Activated B cell treated with CpG ODN at 0.5 μM for 24 hours (primary cell): ENCODE measurements at regions not wholly inside any gene's neighbourhood (a gene's known extent, or its start where the extent isn't known, plus 50 kb on each side); places are given as distances from the start of the nearest gene placed in this dataset.
"Not testable (repeated sequence)": the region's sequence is repeated elsewhere in the genome, so short reads cannot be mapped to it uniquely, and the experiment has no call there.

Source experiments
- ATAC-seq: fragments of 200-7000 bp; cut with Tn5 transposase; one replicate; pipeline ENCODE4 v1.10.0; 2021; ENCODE audit warnings: low read depth, mild to moderate bottlenecking, moderate library complexity
- CTCF ChIA-PET: fragments of 350-600 bp; sonication (Branson Sonifier 250); formaldehyde crosslinking; loops from one replicate; lab custom pipeline; 2021; ENCODE audit warnings: antibody characterized with exemption; lab: Charles Lee
- POLR2A ChIA-PET: fragments of 350-600 bp; sonication (Branson Sonifier 250); formaldehyde crosslinking; loops from one replicate; lab custom pipeline; 2021; ENCODE audit warnings: antibody characterized with exemption; lab: Charles Lee
- DNase-seq: peaks from one replicate; pipeline ENCODE4 v3.0.0; 2022
- H3K27ac Mint-ChIP-seq: one replicate; pipeline ENCODE4 v1.8.0; 2020; ENCODE audit warnings: mixed read lengths
- H3K27me3 Mint-ChIP-seq: one replicate; pipeline ENCODE4 v1.8.0; 2021; ENCODE audit warnings: mixed read lengths
- H3K36me3 Mint-ChIP-seq: one replicate; pipeline ENCODE4 v1.8.0; 2021; ENCODE audit warnings: low read depth, mixed read lengths
- H3K4me1 Mint-ChIP-seq: one replicate; pipeline ENCODE4 v1.8.0; 2021; ENCODE audit warnings: mixed read lengths
- H3K4me3 Mint-ChIP-seq: one replicate; pipeline ENCODE4 v1.8.0; 2020; ENCODE audit warnings: mild to moderate bottlenecking, mixed read lengths
- H3K9me3 Mint-ChIP-seq: one replicate; pipeline ENCODE4 v1.8.0; 2020; ENCODE audit warnings: mixed read lengths
- intact Hi-C: fragments of 100-400 bp; cut with micrococcal nuclease; formaldehyde crosslinking; loops from one replicate; pipeline ENCODE4 v1.15.1; 2024
- TF ChIP-seq, protein P1 (sequence below): fragments of 200-600 bp; IDR thresholded peaks from one replicate; pipeline ENCODE4 v1.8.0; 2022; ENCODE audit warnings: antibody characterized with exemption, mild to moderate bottlenecking

DNA sequence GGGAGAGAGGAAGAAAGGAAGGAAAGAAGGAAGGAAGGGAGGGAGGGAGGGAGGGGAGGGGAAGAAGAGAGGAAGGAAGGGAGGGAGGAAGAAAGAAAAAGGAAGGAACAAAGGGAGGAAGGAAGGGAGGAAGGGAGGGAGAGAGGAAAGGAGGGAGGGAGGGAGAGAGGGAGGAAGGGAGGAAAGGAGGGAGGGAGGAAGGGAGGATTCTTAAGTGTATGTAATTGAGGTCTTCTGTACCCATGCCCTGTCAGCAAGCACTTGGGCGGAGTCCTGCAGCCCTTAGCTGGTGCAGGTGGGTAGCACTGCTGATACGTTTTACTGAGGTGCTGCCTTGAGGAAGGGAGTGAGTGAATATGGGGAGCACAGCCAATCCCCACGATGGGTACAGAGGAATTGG, 56.9 kb upstream of the RASD2 start:
- Mint-ChIP-seq H3K9me3 (no peaks in the 10 kb centered on the region), H3K27me3 (peaks cover 37% of the 10 kb centered on the region), H3K4me1 (peaks cover 12% of the 10 kb centered on the region), H3K36me3 (no peaks in the 10 kb centered on the region), H3K27ac (no peak overlapping the region), H3K4me3 (no peak overlapping the region)
- POLR2A ChIA-PET, result no interaction called here
- DNase-seq (no peak), ATAC-seq (no peak)
- intact Hi-C loops, result no loop called here
- TF ChIP-seq, protein P1, sequence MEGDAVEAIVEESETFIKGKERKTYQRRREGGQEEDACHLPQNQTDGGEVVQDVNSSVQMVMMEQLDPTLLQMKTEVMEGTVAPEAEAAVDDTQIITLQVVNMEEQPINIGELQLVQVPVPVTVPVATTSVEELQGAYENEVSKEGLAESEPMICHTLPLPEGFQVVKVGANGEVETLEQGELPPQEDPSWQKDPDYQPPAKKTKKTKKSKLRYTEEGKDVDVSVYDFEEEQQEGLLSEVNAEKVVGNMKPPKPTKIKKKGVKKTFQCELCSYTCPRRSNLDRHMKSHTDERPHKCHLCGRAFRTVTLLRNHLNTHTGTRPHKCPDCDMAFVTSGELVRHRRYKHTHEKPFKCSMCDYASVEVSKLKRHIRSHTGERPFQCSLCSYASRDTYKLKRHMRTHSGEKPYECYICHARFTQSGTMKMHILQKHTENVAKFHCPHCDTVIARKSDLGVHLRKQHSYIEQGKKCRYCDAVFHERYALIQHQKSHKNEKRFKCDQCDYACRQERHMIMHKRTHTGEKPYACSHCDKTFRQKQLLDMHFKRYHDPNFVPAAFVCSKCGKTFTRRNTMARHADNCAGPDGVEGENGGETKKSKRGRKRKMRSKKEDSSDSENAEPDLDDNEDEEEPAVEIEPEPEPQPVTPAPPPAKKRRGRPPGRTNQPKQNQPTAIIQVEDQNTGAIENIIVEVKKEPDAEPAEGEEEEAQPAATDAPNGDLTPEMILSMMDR, result no peak
- CTCF ChIA-PET, result no interaction called here

DNA sequence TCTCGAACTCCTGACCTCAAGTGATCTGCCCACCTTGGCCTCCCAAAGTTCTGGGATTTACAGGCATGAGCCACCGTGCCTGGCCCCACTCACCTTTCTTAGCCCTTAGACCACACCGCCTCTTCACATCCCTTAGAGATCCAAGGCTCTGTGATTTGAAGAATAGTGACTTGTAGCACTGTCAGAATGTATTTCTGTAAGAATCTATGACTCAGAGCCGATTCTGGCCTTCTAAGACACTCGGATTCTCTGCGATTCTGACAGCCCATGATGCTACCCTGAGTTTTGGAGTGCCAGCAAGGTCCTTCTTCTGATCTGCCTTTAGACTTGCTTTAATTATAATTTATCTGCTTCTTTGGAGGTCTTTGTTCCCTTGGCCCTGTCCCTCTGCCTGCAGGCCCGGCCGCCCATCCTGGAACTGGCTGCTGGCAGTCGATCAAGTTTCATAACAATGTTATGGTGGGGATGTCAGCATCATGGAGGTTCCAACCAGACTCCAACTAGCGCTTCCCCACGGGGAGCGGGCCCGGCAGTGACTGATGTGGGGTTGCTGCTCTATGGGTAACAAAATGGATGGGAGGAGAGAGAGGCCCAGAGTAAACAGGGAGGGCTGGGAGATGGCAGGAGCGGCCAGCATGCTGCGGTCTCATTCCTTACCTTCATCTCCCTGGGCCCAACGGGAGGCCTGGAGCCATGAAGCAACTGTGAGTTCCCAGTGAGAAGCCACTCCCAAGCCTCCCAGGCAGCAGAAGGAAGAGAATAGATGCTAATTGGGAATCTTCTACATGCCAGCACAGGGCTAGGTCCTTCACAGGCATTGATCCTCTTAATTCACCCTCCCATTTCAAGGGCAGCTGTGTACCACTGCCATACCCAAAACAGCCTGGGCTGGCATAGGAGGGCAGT, 55.7 kb upstream of the RASD2 start:
- ATAC-seq, result no peak
- CTCF ChIA-PET, result no interaction called here

DNA sequence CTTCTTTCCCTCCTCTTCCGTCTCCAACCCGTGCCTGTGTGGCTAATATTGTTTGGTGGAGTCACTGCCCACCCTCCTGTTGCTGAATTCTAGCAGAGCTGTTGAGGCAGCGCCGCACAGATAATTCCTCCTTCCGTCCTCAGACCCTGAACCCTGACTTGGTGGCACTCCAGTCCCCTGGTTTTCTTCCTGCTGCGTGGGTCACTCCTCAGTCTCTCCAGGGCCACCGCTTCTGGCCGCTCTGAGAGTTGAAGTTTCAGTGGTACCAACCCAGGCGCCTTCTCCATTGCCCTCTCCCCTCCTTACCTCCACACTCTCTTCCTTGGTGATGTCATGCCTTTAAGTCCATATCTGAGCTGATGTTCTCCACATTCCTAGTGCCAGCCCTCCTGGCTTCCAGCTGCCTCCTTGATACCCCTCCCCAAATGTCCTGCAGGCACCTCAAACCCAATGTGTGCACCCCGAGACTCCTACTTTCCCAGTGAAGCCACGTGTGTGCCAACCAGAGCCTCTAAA, 54.5 kb upstream of the RASD2 start:
- H3K9me3 Mint-ChIP-seq, result no peaks in the 10 kb centered on the region
- intact Hi-C loops, result no loop called here
- H3K36me3 Mint-ChIP-seq, result no peaks in the 10 kb centered on the region
- peaks cover 2% of the 10 kb centered on the region for H3K4me1 Mint-ChIP-seq
- TF ChIP-seq, protein P1, result no peak
- H3K4me3 Mint-ChIP-seq, result no peak overlapping the region
- ATAC-seq, result no peak
- no peak overlapping the region for H3K27ac Mint-ChIP-seq
- H3K27me3 Mint-ChIP-seq, result peaks cover 30% of the 10 kb centered on the region
- DNase-seq, result no peak
- ChIA-PET POLR2A (no interaction called here), CTCF (no interaction called here)

More for the DNA sequence above, 55.7 kb upstream of the RASD2 start:
- peaks cover 33% of the 10 kb centered on the region for H3K27me3 Mint-ChIP-seq
- intact Hi-C loops, result no loop called here
- H3K9me3 Mint-ChIP-seq, result no peaks in the 10 kb centered on the region
- POLR2A ChIA-PET, result no interaction called here
- DNase-seq, result no peak
- TF ChIP-seq, protein P1, result no peak
- H3K4me1 Mint-ChIP-seq, result peaks cover 12% of the 10 kb centered on the region
- no peaks in the 10 kb centered on the region for H3K36me3 Mint-ChIP-seq
- no peak overlapping the region for H3K4me3 Mint-ChIP-seq
- no peak overlapping the region for H3K27ac Mint-ChIP-seq

GRCh38 chr22:35487623-35488022, 53.0 kb upstream of the RASD2 start:
- peaks cover 26% of the 10 kb centered on the region for H3K27me3 Mint-ChIP-seq
- intact Hi-C loops, H3K4me1 Mint-ChIP-seq: not testable (repeated sequence)

GRCh38 chr22:35488513-35488912, 52.1 kb upstream of the RASD2 start:
- POLR2A ChIA-PET, result interaction anchor here (0.6 kb wide), 1 partner anchor 78 kb away, joined by 3 read pairs; no protein-coding TSS in a partner anchor
- no peak for DNase-seq

More at GRCh38 chr22:35487623-35488022, 53.0 kb upstream of the RASD2 start:
- CTCF ChIA-PET, DNase-seq, H3K27ac Mint-ChIP-seq, H3K36me3 Mint-ChIP-seq, H3K9me3 Mint-ChIP-seq, POLR2A ChIA-PET, H3K4me3 Mint-ChIP-seq, ATAC-seq: not testable (repeated sequence)

More at GRCh38 chr22:35488513-35488912, 52.1 kb upstream of the RASD2 start:
- Mint-ChIP-seq H3K27ac (no peak overlapping the region), H3K9me3 (no peaks in the 10 kb centered on the region), H3K36me3 (no peaks in the 10 kb centered on the region), H3K4me3 (no peak overlapping the region), H3K27me3 (peaks cover 33% of the 10 kb centered on the region), H3K4me1 (no peaks in the 10 kb centered on the region)
- CTCF ChIA-PET, result no interaction called here
- intact Hi-C loops, result no loop called here
- TF ChIP-seq, protein P1, result no peak
- no peak for ATAC-seq
